HG03159 (cell line): ENCODE measurements at regions not wholly inside any gene's neighbourhood (a gene's known extent, or its start where the extent isn't known, plus 50 kb on each side); places are given as distances from the start of the nearest gene placed in this dataset.
"Not testable (repeated sequence)": the region's sequence is repeated elsewhere in the genome, so short reads cannot be mapped to it uniquely, and the experiment has no call there.

ENCODE experiments used
- ATAC-seq: cut with Tn5 transposase; IDR thresholded peaks from one replicate; pipeline ENCODE4 v1.9.1; 2021; ENCODE audit warnings: mild to moderate bottlenecking, moderate library complexity; ENCODE audit not compliant: unreplicated experiment

DNA sequence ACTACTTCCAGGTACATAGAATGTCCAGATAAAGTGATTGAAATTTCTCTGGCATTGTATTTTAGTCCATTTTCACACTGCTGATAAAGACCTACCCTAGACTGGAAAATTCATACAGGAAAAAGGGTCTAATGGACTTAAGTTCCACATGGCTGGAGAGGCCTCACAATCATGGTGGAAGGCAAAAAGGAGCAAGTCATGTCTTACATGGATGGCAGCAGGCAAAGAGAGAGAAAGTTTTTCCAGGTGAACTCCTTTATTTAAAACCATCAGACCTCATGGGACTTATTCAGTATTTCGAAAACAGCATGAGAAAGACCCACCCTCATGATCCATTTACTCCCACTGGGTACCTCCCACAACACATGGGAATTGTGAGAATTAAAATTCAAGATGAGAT, 1359.7 kb upstream of the RAG2 start:
- no peak for ATAC-seq

DNA sequence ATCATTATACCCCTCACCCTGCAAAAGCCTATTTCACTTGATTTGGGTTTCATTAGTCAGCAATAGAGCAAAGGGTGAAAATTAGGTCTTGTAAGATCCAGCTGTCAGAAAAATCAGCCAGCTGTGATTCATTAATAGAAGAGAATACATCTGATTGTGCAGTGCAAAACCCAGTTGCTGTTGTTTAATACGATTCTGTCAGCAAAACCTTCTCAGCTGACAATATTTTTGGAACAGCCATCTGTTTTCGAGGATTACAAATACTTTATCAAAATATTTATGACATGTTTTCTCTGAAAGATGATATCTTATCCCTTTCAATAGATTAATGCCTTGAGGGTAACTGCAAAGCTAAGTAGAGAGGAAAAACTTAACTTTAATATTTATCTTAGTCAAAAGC, 1354.0 kb upstream of the RAG2 start:
- ATAC-seq, result no peak

DNA sequence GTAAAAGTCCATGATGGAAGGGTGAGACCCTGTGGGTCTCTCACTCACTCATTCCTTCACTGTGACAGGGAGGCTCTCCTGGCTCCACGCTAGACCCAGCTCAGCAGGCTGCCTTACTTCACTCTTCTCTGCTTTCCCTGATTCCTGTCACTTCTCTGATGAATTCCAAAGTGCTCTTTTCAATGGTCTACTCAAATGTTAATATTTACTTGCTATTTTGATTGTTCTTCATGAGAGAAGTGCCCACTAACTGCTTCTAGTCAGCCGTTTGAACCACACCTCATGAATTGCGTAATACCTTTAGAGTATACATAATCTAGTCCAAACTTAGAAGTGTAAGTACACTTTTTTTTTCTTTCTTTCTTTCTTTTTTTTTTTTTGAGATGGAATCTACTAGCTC, 1350.2 kb upstream of the RAG2 start:
- ATAC-seq, result no peak

DNA sequence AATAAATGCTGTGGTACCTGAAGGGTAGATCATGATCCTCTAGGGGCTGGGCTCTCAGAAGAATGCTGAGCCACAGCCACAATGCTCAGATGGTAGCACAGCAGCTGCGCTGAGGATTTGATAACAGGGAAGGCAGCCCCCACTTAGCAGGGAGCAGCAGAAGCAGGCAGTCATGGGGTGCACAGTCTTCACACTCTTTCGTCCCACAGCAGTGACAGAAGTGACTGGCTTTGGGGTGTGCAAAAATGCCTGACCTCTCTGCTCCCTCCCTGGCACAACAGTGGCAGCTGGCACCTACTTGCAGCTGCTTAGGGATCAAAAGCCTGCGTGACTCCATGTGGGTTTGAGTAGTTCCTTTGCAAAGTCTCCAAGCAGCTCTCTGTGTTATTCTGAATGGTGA, 1349.8 kb upstream of the RAG2 start:
- ATAC-seq, result no peak

DNA sequence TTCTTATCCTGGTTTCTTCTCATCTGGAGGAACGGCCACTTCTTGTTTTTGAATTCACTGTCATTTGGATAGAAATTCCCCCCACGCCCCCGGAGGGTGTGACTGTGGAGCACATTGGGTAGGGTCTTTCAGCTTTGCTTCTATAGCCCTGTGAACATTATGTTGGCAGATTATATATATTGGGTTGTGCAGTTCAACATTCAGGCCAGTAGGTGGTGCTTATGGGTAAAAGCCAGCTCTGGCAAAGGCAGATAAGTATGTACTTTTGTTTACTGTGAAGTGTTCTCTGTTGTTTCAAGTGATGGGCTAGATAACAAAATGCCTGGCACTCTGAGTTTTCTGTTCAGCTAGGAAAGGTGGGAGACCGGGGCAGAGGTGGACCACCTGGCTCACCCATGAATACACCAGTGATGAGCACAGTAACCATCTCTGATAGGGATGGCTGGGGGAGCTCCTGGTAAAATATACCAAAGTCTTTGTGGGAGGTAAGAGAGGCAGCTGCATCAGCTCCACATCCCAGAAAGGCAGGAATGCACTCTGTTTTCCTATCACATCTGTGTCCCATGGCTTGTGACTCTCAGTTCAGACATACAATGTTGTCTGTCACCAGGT, 1348.2 kb upstream of the RAG2 start:
- ATAC-seq, result peak; percentile 79

DNA sequence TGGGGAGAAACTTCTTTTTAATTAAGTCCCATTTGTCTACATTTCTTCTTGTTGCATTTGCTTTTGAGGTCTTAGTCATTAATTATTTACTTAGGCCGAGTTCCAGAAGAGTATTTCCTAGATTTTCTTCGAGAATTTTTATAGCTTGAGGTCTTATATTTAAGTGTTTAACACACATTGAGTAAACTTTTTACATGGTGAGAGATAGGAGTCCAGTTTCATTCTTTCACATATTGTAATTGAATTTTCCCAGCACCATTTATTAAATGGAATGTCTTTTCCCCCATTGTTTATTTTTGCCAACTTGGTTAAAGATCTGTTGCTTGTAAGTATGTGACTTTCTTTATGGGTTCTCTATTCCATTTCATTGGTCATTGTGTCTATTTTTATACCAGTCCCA, 1344.0 kb upstream of the RAG2 start:
- ATAC-seq, result no peak

DNA sequence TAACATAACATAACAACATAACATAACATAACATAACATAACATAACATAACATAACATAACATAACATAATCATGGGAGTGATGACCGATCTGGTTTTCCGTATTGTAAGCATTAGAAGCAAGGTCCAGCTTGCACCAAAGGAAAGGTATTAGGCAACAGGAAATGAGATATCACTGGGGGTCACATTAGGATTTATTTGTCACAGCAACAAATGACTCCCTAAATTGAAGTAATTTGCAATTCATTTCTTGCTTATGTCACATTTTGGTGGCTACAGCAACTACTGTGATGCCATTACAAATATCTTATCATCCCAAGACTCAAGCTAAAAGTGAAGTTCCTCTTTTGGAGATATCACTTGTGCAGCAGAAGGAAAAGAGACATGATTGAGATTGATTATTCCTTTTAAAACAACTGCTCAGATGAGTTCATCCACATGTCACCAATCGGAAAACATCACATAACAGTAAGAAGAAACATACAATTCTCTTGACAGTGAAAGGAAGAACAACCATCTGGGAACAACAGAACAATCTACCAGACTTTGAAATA, 1331.1 kb upstream of the RAG2 start:
- no peak for ATAC-seq

DNA sequence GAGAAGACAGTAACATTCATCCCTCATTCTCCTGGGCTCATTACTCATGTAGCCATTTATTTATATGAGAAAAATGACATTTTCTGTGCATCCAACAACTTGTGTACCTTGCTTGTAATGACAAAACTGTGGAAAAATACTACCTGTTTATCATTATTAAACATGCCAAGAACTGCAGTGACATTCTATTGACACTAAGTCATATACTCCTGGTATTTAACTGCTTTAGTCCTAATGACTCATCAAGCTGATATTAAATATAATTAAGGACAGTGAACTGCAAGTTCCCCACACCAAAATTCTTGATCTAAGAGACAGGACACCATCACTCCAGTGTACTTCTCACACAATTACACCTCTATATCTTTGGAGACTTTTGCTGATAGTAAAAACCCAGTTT, 1328.7 kb upstream of the RAG2 start:
- ATAC-seq, result no peak

DNA sequence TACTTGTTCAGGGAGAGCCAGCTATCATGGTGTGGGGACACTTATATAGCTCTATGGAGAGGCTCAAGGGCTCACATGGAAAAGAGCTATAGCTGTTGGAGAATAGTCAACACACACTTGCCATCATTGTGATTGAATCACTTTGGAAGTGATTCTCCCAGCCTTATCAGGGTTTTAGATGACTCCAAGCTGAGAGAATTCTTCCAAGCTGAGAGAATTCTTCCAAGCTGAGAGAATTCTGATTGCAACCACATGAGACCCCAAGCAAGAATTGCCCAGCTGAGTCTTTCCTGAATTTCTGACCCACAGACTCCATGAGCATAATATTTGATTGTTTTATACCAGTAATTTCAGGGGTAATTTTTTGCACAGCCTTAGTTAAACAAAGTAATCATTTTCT, 1318.3 kb upstream of the RAG2 start:
- ATAC-seq, result no peak

DNA sequence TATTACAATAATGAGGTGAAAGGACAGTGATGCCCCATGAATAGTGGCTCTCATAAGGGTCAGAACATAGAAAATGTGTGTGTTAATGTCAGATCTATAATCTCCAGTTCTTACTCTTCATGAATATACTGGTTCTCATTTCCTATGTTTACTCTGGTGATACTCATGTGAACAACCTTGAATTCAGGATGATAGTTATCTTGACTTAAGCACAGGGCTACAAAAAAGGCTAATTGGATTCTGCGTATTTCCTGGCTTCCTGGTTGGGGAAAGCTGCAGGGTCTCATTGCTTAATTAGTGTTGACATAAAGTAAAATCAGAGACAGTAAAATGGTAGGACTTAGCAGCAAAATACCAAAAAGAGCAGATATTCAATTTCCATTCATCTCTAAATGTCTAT, 1316.8 kb upstream of the RAG2 start:
- no peak for ATAC-seq

DNA sequence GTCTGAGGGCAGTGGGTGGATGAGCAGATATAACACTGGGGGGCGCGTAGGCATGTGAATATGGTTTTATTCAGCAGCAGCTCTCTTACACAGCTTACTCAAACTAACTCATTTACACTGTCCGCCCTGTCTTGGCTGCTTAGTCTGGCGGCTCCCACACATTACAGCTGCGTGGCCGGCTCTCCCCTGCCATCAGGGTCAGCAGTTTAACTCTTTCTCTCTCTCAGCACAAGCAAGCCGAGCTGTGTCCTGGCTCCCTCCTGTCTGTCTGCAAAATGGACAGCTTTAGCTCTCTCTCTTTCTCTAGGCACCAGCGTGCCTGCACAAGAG, 1310.1 kb upstream of the RAG2 start:
- ATAC-seq, result no peak

DNA sequence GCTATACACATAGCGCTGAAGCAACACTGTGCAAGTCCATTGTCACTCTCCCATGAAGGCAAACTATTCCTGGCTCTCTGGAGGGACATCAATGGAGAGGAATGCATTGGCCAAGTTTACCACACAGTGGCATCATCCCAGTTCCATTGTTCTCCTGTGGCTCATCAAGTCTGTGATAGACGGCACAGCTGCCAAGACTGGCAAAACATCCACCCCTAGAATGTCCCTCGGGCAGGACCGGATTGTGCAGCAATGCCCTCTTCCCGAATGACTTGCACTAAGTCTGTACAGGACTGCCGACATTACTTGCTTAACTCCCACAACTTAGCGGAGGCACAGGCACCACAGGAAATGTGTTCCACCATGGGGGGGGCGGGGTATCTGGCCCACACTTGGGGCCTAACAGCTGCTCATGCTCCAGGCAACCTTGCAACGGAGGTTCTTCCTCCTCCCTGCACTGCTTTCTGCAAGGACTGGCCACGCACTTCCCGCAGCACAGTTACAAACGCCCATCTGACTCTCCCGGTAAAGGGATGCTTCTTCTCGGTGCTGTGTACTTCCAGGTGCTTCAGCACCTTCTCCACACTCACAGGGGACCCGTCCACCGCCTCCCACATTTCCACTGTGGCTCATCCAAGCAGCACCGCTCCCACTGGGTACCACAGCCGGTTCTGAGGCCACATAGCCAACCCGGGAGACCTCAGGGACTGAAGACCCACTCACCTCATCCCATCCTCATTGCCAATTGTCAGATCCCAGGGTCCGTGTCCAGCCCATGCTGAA, 1309.6 kb upstream of the RAG2 start:
- no peak for ATAC-seq

DNA sequence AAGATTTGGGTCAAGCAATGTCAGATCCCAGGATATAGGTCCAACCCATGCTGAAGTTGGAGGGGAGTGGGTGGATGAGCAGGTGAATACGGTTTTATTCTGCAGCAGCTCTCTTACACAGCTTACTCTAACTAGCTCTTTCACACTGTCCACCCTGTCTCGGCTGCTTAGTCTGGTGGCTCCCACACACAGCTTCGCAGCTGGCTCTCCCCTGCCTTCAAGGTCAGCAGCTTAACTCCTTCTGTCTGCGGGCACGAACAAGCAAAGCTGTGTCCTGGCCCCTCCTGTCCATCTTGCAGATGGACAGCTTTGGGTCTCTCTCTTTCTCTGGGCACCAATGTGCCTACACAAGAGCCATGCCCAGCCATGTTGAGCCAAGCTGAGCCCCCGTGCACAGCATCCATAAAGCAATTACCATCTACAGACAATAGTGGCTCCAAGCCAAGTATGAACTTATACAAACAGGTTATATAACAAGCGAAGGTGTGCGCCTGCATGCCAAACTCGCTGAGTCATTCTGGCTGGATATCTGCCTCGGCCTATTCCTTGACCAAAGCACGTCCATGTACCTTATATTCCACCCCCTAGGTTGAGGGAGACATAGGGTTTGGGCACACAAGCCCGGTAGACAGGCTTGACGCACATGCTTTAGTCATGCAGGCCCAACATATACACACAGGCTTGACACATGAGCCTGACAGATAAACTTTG, 1307.8 kb upstream of the RAG2 start:
- no peak for ATAC-seq

DNA sequence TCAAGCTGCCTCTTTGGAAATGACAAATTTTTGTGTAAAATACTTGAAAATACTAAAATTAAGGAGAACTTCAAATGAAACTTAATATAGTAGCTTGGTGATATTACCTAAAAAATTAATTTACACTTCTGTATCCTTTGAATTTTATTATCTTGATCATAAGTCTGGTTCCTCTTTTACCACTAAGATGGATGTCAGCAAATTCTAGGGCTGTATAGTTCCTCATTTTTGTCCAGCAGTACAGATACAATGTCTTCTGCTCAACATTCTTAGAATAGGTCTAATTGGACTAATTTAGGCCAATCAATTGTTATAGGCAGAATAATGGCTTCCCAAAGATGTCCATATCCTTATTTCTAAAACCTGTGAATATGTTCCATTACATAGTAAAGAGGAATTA, 1298.0 kb upstream of the RAG2 start:
- ATAC-seq, result no peak

DNA sequence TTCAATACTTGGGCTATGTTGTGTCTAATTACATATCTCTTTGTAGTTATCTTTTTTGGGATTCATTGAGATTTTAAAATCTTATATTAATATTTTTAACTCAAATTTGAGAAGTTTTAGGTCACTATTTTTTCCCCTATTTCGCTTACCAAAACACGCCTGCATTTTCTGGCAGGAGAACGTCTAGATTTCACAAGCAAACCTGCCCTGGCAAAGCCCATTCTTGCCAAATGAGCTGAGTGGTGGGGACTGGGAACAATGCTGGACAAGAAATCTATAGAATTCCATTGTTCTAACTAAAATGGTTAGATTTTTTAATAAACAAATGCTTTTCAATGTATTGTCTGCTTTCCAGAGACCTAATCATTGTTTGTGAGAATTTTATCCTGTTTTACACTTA, 1283.7 kb upstream of the RAG2 start:
- ATAC-seq, result no peak

DNA sequence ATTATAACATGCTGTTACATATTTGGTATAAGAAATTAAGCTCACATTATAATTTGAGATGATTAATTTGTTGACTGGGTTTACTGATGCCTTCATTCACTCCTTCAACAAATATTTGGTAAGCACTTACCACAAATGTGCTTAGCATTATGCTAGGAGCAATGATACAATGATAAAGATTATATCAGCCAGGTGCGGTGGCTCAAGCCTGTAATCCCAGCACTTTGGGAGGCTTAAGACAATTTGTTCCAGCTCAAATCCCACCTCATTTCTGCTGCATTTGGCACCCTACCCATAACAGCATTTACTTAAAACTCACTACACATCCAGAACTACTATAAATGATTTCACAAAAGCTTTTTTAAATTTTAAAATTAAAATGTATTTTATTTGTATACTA, 1263.6 kb upstream of the RAG2 start:
- ATAC-seq, result no peak

DNA sequence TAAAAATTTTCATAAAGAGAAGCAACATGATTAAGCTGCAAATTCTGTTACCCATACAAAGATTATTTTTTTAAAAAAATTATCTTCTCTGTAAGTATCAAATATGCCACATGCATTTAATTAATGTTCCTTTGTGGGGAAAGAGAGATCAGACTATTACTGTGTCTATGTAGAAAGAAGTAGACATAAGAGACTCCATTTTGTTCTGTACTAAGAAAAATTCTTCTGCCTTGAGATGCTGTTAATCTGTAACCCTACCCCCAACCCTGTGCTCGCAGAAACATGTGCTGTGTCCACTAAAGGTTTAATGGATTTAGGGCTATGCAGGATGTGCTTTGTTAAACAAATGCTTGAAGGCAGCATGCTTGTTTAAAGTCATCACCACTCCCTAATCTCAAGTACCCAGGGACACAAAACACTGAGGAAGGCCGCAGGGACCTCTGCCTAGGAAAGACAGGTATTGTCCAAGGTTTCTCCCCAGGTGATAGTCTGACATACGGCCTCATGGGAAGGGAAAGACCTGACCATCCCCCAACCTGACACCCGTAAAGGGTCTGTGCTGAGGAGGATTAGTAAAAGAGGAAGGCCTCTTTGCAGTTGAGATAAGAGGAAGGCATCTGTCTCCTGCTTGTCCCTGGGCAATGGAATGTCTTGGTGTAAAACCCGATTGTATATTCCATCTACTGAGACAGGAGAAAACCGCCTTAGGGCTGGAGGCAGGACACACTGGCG, 1260.9 kb upstream of the RAG2 start:
- not testable (repeated sequence) for ATAC-seq

DNA sequence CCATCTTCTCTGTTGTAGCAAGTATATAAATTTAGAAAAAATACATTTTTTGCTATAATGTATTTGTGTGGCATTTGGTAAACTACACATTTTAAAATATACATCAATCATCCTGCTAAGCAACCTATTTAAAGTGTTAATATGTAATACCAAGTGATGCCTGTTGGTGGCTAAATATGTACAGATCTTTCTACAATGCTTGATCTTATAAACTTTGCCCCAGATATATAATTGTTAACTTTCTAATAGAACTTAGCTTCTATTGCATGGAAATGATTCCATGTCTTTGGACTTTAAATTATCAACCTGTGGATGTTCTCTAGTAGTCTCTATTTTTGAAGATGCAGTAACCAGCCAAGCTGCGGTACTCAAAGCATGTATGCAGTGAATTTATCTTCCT, 1260.4 kb upstream of the RAG2 start:
- no peak for ATAC-seq

DNA sequence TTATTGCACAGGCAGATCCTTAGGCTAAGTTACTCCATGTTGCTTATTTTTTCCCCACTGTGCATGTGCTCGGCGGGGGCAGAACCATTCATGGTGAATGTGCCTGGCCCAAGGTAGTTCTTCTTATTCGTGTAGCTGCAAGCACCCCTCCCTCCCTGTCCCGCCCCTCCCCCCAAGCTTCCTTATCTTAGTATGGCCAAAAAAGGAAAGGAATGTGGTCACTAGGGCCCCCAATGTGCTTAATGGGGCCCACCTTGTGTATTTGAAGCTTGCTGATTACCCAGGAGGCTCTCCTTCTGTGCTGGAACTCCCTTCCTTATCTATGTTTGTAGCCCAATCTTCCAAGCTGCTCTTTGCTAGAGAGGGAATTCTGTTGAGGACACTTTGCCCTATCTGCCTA, 1259.7 kb upstream of the RAG2 start:
- no peak for ATAC-seq

DNA sequence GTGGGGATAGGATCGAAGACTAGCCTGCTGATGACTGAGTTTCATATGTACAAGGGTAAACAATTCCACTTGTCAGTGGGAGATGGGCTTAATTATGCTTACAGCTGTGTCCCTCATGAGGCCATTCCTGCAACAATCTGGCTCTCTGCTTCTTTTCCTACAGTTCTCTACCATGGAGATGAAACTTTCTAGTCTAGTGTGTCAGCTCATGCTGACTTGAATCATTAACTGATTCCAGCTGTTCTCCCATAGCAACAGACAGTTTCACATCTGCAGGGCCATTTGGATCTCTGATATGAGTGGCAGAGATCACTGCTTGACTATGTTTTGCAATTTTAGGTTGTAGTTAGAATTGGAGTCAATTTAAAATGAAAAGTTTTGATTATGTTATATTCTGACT, 1251.7 kb upstream of the RAG2 start:
- no peak for ATAC-seq

DNA sequence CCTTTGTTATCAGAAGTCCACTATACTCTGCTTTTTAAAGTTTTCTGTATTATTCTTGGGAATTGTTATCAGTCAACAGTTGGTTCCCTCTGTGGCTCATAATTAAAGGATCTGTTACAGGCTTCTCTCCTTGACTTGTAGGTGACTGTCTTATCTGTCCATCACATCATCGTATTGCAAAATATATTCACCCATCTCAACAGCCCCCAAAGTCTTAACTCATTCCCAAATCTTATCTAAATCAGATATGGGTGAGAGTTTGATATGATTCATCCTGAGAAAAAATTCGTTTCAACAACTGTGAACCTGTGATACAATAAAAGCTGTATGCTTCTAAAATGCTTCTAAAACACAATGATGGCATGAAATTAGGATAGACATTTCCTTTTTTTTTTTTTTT, 1245.6 kb upstream of the RAG2 start:
- no peak for ATAC-seq
